GM21786 (cell line): ENCODE measurements at regions not wholly inside any gene's neighbourhood (a gene's known extent, or its start where the extent isn't known, plus 50 kb on each side); places are given as distances from the start of the nearest gene placed in this dataset.

Experiments used
- ATAC-seq: cut with Tn5 transposase; IDR thresholded peaks from one replicate; pipeline ENCODE4 v1.9.1; 2021; ENCODE audit not compliant: unreplicated experiment

- no peak for ATAC-seq
Observed at GRCh38 chr10:130398090-130398994, 262.2 kb downstream of the GLRX3 start.

DNA sequence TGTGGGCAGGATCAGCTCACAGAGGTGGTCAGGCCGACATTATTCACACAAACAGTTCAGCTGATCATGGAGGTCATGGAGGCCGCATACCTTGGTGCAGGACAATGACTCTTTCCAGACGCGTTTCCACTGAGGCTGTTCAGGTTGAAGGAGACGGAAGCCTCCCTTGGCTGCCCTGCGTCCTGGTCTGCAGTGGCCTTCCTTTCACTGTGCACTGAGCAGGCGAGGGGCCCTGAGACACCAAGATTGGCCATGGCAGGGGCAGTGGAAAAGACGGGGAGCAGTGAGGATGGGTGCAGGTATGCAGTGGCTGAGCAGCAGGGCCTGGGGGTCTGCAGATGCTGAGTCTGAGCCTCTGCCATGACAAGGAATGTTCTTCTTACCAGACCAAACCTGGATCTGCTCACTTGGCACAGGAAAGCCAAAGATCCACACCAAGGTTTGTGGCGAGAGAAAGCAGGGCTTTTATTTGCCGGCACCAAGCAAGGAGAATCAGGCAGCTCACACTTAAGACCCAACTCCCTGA, 263.3 kb downstream of the GLRX3 start:
- no peak for ATAC-seq

GRCh38 chr10:130400890-130401289, 264.7 kb downstream of the GLRX3 start:
- no peak for ATAC-seq

- ATAC-seq, result no peak
Observed at GRCh38 chr10:130401860-130402765, 265.9 kb downstream of the GLRX3 start.

- ATAC-seq, result no peak
Observed at GRCh38 chr10:130403153-130404075, 267.2 kb downstream of the GLRX3 start.

GRCh38 chr10:130404476-130405055, 268.4 kb downstream of the GLRX3 start:
- ATAC-seq, result no peak

- ATAC-seq, result no peak
Observed at GRCh38 chr10:130407052-130407451, 270.9 kb downstream of the GLRX3 start.

- no peak for ATAC-seq
Observed at GRCh38 chr10:130409331-130409730, 273.1 kb downstream of the GLRX3 start.

DNA sequence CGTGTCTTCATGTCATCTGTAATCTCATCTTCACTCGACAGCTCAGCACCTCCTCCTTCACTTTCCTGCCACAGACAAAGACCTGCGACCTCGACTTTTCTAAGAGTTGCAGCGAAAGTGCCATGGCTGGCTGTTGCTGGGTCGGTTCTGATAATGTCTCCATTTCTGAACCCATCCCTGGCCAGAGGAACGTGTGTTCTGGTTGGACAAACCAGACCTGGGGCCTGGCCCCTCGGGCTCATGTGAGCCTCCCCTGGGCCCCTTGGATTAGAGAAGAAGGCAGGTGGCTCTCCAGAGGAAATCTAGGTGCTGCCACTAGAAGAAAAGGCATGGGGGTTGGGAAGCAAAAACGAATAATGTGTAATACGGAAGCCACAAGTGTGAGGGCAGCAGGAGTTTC, 273.7 kb downstream of the GLRX3 start:
- ATAC-seq, result no peak

DNA sequence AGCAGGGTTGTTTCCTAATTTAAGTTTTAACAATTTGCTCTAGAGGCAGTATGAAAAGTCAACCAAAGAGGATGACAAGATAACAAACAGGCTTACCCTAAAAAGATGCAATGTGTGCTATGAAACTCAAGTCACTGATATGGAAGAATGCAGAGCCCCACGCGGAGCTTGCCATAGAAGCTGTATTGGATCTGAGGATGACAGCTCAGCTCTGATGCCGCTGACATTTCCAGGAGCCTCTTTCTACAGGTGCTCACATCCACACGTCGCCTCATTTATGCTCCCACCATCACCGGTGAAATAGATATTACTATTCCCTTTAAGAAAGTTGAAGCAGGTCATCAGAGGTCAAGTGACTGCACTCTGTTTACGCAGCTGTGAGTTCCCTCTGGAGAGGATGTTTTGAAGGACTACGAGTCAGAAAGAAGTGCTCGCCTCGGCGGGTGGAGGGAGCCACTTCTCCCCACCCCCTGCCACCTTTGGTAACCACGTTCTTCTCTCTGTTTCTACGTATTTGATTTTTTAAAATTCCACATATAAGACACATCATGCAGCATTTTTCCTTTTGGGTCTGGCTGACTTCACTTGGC, 275.4 kb downstream of the GLRX3 start:
- ATAC-seq, result no peak

GRCh38 chr10:130412317-130412716, 276.1 kb downstream of the GLRX3 start:
- no peak for ATAC-seq

DNA sequence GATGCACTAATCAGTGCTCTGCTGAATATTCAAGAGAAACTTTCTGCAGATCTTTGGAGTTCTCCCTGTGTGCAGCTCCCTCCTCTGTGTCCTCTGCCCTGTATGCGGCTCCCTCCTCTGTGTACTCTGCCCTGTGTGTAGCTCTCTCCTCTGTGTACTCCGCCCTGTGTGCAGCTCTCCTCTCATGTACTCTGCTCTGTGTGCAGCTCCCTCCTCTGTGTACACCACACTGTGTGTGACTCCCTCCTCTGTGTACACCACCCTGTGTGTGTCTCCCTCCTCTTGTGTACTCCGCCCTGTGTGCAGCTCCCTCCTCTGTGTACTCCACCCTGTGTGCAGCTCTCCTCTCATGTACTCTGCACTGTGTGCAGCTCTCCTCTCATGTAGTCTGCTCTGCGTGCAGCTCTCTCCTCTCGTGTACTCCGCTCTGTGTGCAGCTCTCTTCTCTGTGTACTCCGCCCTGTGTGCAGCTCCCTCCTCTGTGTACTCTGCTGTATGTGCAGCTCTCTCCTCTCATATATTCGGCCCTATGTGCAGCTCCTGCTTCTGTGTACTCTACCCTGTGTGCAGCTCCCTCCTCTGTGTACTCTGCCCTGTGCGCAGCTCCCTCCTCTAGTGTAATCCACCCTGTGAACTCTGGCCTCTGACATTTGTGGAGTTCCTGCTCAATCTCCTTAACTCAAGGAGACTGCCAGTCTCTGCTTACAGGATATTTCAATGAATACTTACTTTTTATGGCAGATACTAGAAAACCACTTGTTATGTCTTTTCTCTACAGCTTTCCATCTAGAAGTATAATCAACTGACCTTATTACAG, 280.4 kb downstream of the GLRX3 start:
- ATAC-seq, result no peak

DNA sequence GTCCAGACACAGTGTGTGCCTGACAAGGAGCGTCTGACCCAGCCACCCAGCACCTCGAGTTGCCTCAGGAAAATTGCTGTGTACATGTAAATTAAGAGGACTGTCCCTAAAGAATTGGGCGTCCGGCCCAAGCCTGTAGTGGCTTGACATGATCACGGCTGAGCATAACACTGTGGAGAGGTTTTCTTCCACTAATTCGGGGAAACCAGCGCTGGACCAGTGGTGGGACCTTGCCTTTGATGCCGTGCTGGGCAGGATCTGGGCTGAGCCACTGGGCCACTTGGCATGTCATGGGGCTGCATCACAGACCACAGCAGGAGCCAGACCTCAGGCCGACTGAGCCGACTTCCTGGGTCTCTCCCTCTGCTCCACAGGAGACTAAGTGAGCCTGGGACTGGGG, 282.5 kb downstream of the GLRX3 start:
- ATAC-seq, result no peak

- no peak for ATAC-seq
Observed at GRCh38 chr10:130421909-130422308, 285.7 kb downstream of the GLRX3 start.

DNA sequence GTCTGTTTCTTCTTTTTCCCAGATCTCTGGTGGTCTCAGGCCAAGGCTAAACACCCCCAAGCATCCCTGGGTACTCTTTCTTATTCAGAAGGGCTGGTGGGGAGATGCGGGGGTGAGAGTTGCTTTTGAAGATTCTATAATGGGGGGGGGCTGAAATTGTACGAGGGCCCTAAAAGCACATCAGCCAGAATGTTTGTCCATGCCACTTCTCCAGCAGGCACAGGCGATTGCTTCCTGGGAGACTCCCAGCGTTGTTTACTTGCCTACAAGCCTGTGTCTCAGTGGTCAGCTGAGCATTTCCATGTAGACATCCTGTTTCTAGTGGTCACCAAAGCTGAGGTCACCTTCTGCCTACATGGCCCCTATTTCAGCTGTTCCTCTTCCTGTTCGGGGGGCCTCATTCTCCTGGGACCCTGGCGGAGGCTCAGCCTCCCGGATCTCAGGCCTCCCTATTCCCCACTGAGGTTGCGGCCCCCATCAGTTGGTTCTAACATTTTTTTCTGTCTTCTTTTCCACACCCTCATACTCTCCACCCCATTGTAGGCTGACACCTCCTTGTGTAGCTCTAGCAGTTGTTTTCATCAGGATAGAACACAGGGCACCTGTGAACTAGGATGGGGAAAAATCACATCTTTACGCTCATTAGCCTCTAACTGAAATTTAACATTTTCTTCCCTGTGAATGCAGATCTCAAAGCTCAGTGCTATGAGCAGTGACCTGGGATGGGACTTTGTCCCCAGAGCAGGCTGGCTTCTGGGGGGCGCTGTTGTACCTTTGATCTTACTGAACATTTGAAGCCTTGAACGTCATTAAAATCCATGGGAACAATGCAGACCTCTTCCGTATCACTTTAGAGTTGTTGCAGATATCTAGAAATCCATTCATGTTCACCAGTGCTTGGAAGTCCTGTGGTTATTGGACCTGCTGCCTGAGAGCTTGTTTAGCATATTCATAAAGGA, 286.5 kb downstream of the GLRX3 start:
- ATAC-seq, result no peak

GRCh38 chr10:130423455-130424305, 287.5 kb downstream of the GLRX3 start:
- ATAC-seq, result no peak

GRCh38 chr10:130424418-130424817, 288.2 kb downstream of the GLRX3 start:
- no peak for ATAC-seq
